GM21447 (cell line): ENCODE measurements at regions not wholly inside any gene's neighbourhood (a gene's known extent, or its start where the extent isn't known, plus 50 kb on each side); places are given as distances from the start of the nearest gene placed in this dataset.
A peak's percentile ranks its signal among the peaks of the same experiment; 100 is the strongest.
"Not testable (repeated sequence)": the region's sequence is repeated elsewhere in the genome, so short reads cannot be mapped to it uniquely, and the experiment has no call there.

Experiments used
- ATAC-seq: cut with Tn5 transposase; IDR thresholded peaks from one replicate; pipeline ENCODE4 v1.9.1; 2021; ENCODE audit not compliant: unreplicated experiment

GRCh38 chr10:7070950-7071349, 339.9 kb downstream of the SFMBT2 start:
- no peak for ATAC-seq

- ATAC-seq: no peak
These were observed 341.1 kb downstream of the SFMBT2 start for GRCh38 chr10:7069706-7070105.

GRCh38 chr10:7056216-7056615, 354.6 kb downstream of the SFMBT2 start:
- ATAC-seq: no peak

- no peak for ATAC-seq
These were observed 355.9 kb downstream of the SFMBT2 start for GRCh38 chr10:7054915-7055314.

GRCh38 chr10:7053195-7053594, 357.6 kb downstream of the SFMBT2 start:
- ATAC-seq: no peak

GRCh38 chr10:7050024-7050423, 360.8 kb downstream of the SFMBT2 start:
- ATAC-seq: not testable (repeated sequence)

- no peak for ATAC-seq
These were observed 362.8 kb downstream of the SFMBT2 start for GRCh38 chr10:7048061-7048460.

GRCh38 chr10:7046615-7047014, 364.2 kb downstream of the SFMBT2 start:
- ATAC-seq: peak; percentile 49

GRCh38 chr10:7045891-7046599, 364.8 kb downstream of the SFMBT2 start:
- peak; percentile 90 for ATAC-seq

- no peak for ATAC-seq
These were observed 367.7 kb downstream of the SFMBT2 start for GRCh38 chr10:7043055-7043653.

GRCh38 chr10:7042419-7043054, 368.3 kb downstream of the SFMBT2 start:
- no peak for ATAC-seq

GRCh38 chr10:7042000-7042399, 368.8 kb downstream of the SFMBT2 start:
- ATAC-seq: no peak

- ATAC-seq: no peak
These were observed 370.2 kb downstream of the SFMBT2 start for GRCh38 chr10:7040681-7041080.

GRCh38 chr10:7039859-7040258, 371.0 kb downstream of the SFMBT2 start:
- no peak for ATAC-seq

GRCh38 chr10:7038416-7038815, 372.4 kb downstream of the SFMBT2 start:
- no peak for ATAC-seq

- not testable (repeated sequence) for ATAC-seq
These were observed 373.4 kb downstream of the SFMBT2 start for GRCh38 chr10:7037434-7037833.

GRCh38 chr10:7036951-7037350, 373.9 kb downstream of the SFMBT2 start:
- ATAC-seq: no peak

GRCh38 chr10:7035126-7035761, 375.6 kb downstream of the SFMBT2 start:
- no peak for ATAC-seq

GRCh38 chr10:7033031-7033430, 377.8 kb downstream of the SFMBT2 start:
- ATAC-seq: no peak

- no peak for ATAC-seq
These were observed 380.5 kb downstream of the SFMBT2 start for GRCh38 chr10:7030134-7030855.

GRCh38 chr10:7029672-7030071, 381.2 kb downstream of the SFMBT2 start:
- ATAC-seq: no peak
